Loucy (cell line): ENCODE measurements at regions not wholly inside any gene's neighbourhood (a gene's known extent, or its start where the extent isn't known, plus 50 kb on each side); places are given as distances from the start of the nearest gene placed in this dataset.

Experiments used
- EZH2phosphoT487 ChIP-seq: fragments of 200-600 bp; IDR thresholded peaks from 2 replicates; pipeline ENCODE4 v1.6.1; 2018; ENCODE audit warnings: antibody characterized with exemption, mild to moderate bottlenecking, moderate library complexity, borderline replicate concordance
- TF ChIP-seq, protein P1 (sequence below): fragments of 200-600 bp; sonication (generic); conservative IDR thresholded peaks from 2 replicates; pipeline ENCODE4 v1.5.1; 2014; ENCODE audit warnings: mild to moderate bottlenecking, antibody characterized with exemption, low read length

GRCh38 chr18:72056171-72056570 is 488.0 kb downstream of the CBLN2 start:
- TF ChIP-seq, protein P1, sequence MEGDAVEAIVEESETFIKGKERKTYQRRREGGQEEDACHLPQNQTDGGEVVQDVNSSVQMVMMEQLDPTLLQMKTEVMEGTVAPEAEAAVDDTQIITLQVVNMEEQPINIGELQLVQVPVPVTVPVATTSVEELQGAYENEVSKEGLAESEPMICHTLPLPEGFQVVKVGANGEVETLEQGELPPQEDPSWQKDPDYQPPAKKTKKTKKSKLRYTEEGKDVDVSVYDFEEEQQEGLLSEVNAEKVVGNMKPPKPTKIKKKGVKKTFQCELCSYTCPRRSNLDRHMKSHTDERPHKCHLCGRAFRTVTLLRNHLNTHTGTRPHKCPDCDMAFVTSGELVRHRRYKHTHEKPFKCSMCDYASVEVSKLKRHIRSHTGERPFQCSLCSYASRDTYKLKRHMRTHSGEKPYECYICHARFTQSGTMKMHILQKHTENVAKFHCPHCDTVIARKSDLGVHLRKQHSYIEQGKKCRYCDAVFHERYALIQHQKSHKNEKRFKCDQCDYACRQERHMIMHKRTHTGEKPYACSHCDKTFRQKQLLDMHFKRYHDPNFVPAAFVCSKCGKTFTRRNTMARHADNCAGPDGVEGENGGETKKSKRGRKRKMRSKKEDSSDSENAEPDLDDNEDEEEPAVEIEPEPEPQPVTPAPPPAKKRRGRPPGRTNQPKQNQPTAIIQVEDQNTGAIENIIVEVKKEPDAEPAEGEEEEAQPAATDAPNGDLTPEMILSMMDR = no peak
- no peak for TF ChIP-seq EZH2phosphoT487
